GM10248 (cell line): ENCODE measurements at regions not wholly inside any gene's neighbourhood (a gene's known extent, or its start where the extent isn't known, plus 50 kb on each side); places are given as distances from the start of the nearest gene placed in this dataset.

Source experiments
- CTCF ChIA-PET: fragments of 300-600 bp; sonication (Branson Sonifier 250); formaldehyde crosslinking; extraction: SDS; loops from one replicate; lab custom pipeline; 2021; ENCODE audit warnings: antibody characterized with exemption; lab: Yijun Ruan, JAX
- POLR2A ChIA-PET: fragments of 350-650 bp; sonication (Branson Sonifier 250); formaldehyde crosslinking; extraction: SDS; loops from one replicate; lab custom pipeline; 2020; ENCODE audit warnings: antibody characterized with exemption; lab: Yijun Ruan, JAX
- DNase-seq: peaks from one replicate; pipeline ENCODE4 v3.0.0; 2012; ENCODE audit errors: extremely low spot score
- CTCF ChIP-seq: IDR thresholded peaks from 2 replicates; pipeline ENCODE4 v1.5.1; 2012; ENCODE audit warnings: mild to moderate bottlenecking, low read depth; ENCODE audit errors: extremely low read depth, missing control alignments, control extremely low read depth

- CTCF ChIA-PET: interaction anchor here (1.4 kb wide), 1 partner anchor 12 kb away, joined by 3 read pairs; no protein-coding TSS in a partner anchor
- DNase-seq: no peak
- POLR2A ChIA-PET: no interaction called here
- no peak for TF ChIP-seq CTCF
Measured at GRCh38 chr4:148574911-148575310, 132.7 kb upstream of the NR3C2 start.

GRCh38 chr4:148574502-148574901, 132.3 kb upstream of the NR3C2 start:
- ChIA-PET CTCF (interaction anchor here (1.2 to 1.4 kb wide), 2 partner anchors 12 to 23 kb away, joined by 3 read pairs; no protein-coding TSS in a partner anchor), POLR2A (no interaction called here)
- no peak for DNase-seq
- TF ChIP-seq CTCF: no peak

GRCh38 chr4:148574066-148574465, 131.9 kb upstream of the NR3C2 start:
- no peak for DNase-seq
- ChIA-PET POLR2A (no interaction called here), CTCF (interaction anchor here (1.2 to 1.4 kb wide), 2 partner anchors 12 to 23 kb away, joined by 3 read pairs; no protein-coding TSS in a partner anchor)
- no peak for TF ChIP-seq CTCF

- ChIA-PET POLR2A (no interaction called here), CTCF (interaction anchor here (1.2 kb wide), 1 partner anchor 22 kb away, joined by 3 read pairs; no protein-coding TSS in a partner anchor)
- no peak for TF ChIP-seq CTCF
- DNase-seq: no peak
Measured at GRCh38 chr4:148573296-148573695, 131.1 kb upstream of the NR3C2 start.

GRCh38 chr4:148565801-148566200, 123.6 kb upstream of the NR3C2 start:
- ChIA-PET POLR2A (no interaction called here), CTCF (interaction anchor here (1.5 kb wide), 1 partner anchor 11 kb away, joined by 6 read pairs; no protein-coding TSS in a partner anchor)
- TF ChIP-seq CTCF: no peak
- no peak for DNase-seq

- CTCF ChIA-PET: no interaction called here
- no peak for TF ChIP-seq CTCF
- POLR2A ChIA-PET: no interaction called here
- DNase-seq: no peak
Measured at GRCh38 chr4:148563684-148564083, 121.5 kb upstream of the NR3C2 start.
